AG04450 (cell line): ENCODE measurements at regions not wholly inside any gene's neighbourhood (a gene's known extent, or its start where the extent isn't known, plus 50 kb on each side); places are given as distances from the start of the nearest gene placed in this dataset.
"Not testable (repeated sequence)": the region's sequence is repeated elsewhere in the genome, so short reads cannot be mapped to it uniquely, and the experiment has no call there.

ENCODE experiments used
- CTCF ChIA-PET: fragments of 300-600, 350-600 bp; formaldehyde crosslinking; extraction: SDS; loops from one replicate; lab custom pipeline; 2022; ENCODE audit warnings: antibody characterized with exemption, inconsistent platforms; lab: Charles Lee
- POLR2A ChIA-PET: fragments of 350-600 bp; formaldehyde crosslinking; extraction: SDS; loops from one replicate; lab custom pipeline; 2021; ENCODE audit warnings: antibody characterized with exemption, inconsistent platforms; lab: Yijun Ruan, JAX
- DNase-seq: peaks from one replicate; pipeline ENCODE4 v3.0.0-alpha.2; 2011; ENCODE audit warnings: low read depth, low spot score
- H3K27ac ChIP-seq: one replicate; pipeline ENCODE4 v1.5.1; 2012; ENCODE audit warnings: low read depth, low read length, control low read depth
- H3K27me3 ChIP-seq: one replicate; pipeline ENCODE4 v1.6.0; 2012; ENCODE audit warnings: low read length; ENCODE audit not compliant: control insufficient read depth, insufficient read depth
- H3K4me3 ChIP-seq: 2 replicates; pipeline ENCODE4 v1.5.1; 2011; ENCODE audit warnings: mild to moderate bottlenecking, low read depth, low read length, control low read depth
- H3K9me3 ChIP-seq: 2 replicates; pipeline ENCODE4 v1.5.1; 2012; ENCODE audit warnings: low read length; ENCODE audit not compliant: control insufficient read depth, insufficient read depth
- TF ChIP-seq, protein P1 (sequence below): IDR thresholded peaks from 2 replicates; pipeline ENCODE4 v1.5.1; 2011; ENCODE audit warnings: low read depth, low read length, control low read depth, inconsistent platforms

- ChIA-PET CTCF (no interaction called here), POLR2A (no interaction called here)
- no peak for DNase-seq
Measured at GRCh38 chr5:60463179-60463868, 236.6 kb downstream of the DEPDC1B start.

GRCh38 chr5:60458666-60459065 lies 241.3 kb downstream of the DEPDC1B start:
- Histone ChIP-seq H3K27me3 (no peaks in the 10 kb centered on the region), H3K4me3 (no peak overlapping the region), H3K9me3 (no peaks in the 10 kb centered on the region), H3K27ac (no peak overlapping the region)
- ChIA-PET CTCF (no interaction called here), POLR2A (no interaction called here)
- TF ChIP-seq, protein P1, sequence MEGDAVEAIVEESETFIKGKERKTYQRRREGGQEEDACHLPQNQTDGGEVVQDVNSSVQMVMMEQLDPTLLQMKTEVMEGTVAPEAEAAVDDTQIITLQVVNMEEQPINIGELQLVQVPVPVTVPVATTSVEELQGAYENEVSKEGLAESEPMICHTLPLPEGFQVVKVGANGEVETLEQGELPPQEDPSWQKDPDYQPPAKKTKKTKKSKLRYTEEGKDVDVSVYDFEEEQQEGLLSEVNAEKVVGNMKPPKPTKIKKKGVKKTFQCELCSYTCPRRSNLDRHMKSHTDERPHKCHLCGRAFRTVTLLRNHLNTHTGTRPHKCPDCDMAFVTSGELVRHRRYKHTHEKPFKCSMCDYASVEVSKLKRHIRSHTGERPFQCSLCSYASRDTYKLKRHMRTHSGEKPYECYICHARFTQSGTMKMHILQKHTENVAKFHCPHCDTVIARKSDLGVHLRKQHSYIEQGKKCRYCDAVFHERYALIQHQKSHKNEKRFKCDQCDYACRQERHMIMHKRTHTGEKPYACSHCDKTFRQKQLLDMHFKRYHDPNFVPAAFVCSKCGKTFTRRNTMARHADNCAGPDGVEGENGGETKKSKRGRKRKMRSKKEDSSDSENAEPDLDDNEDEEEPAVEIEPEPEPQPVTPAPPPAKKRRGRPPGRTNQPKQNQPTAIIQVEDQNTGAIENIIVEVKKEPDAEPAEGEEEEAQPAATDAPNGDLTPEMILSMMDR, result no peak
- DNase-seq, result no peak

More at GRCh38 chr5:60463179-60463868, 236.6 kb downstream of the DEPDC1B start:
- Histone ChIP-seq H3K4me3 (no peak overlapping the region), H3K9me3 (no peaks in the 10 kb centered on the region), H3K27ac (no peak overlapping the region), H3K27me3 (no peaks in the 10 kb centered on the region)
- TF ChIP-seq, protein P1, result no peak

DNA sequence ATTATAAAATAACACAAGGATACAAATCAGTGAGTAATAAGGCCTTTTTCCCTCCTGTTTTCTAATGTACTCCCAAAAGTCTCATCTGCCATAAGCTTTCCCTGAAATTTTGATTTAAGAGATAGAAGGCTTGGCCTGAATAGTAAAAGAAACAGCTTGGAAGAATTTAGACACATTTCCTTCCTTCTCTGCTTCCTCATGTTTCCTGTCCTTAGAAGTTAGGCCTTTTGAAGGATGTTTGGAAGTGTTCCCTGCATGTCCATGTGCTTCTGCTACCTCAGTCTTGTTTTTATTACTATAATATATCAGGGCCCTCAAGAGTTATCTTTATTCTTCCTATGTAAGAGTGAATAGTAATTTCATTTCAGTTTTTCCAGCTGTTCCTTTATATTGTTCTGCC lies 242.7 kb downstream of the DEPDC1B start:
- POLR2A ChIA-PET, result no interaction called here
- Histone ChIP-seq H3K27me3 (no peaks in the 10 kb centered on the region), H3K4me3 (no peak overlapping the region), H3K27ac (no peak overlapping the region), H3K9me3 (no peaks in the 10 kb centered on the region)
- DNase-seq, result no peak
- CTCF ChIA-PET, result no interaction called here
- TF ChIP-seq, protein P1, result no peak

GRCh38 chr5:60455589-60455988 lies 244.4 kb downstream of the DEPDC1B start:
- no peak overlapping the region for H3K4me3 ChIP-seq
- DNase-seq, result no peak
- ChIA-PET POLR2A (no interaction called here), CTCF (no interaction called here)
- H3K9me3 ChIP-seq, result no peaks in the 10 kb centered on the region
- no peaks in the 10 kb centered on the region for H3K27me3 ChIP-seq
- TF ChIP-seq, protein P1, result no peak
- no peak overlapping the region for H3K27ac ChIP-seq

GRCh38 chr5:60454277-60454676 lies 245.7 kb downstream of the DEPDC1B start:
- POLR2A ChIA-PET, DNase-seq, H3K27me3 ChIP-seq, H3K4me3 ChIP-seq, H3K9me3 ChIP-seq, H3K27ac ChIP-seq, CTCF ChIA-PET: not testable (repeated sequence)
